Activated CD4-positive, alpha-beta T cell treated with anti-CD3 and anti-CD28 coated beads, Interleukin-2, amount 50 U/mL, for 48 hours (primary cell): ENCODE measurements at regions not wholly inside any gene's neighbourhood (a gene's known extent, or its start where the extent isn't known, plus 50 kb on each side); places are given as distances from the start of the nearest gene placed in this dataset.
"Not testable (repeated sequence)": the region's sequence is repeated elsewhere in the genome, so short reads cannot be mapped to it uniquely, and the experiment has no call there.

ENCODE experiments used
- DNase-seq, 2 experiments: peaks; one replicate each; pipeline ENCODE4 v3.0.0-alpha.2; 2020

DNA sequence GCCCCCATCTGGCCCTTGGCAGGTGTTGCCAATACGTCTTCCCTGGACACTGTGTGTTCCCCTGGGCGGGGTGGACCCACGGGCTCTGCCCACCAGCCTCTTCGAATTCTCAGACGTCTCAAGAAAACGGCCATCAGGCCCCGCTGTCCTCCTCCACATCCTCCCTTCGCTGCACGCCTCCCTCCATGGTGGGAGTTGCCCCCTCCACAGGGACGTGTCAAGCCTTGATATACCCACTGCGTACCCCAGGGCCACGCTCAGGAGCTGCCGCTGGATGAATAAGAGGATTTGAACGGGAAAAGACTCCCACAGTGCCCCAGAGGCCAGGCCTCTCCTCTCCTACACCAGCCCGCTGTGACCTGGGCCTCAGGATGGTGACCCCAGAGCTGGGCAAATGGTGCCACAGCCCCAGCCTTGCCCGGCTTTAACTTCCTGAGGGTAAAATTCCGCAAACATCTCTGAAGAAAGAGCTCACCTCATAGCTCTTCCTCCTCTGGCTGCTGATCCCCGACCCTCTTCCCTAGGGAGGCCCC lies 399.3 kb upstream of the MYT1L start:
- no peak for DNase-seq

DNA sequence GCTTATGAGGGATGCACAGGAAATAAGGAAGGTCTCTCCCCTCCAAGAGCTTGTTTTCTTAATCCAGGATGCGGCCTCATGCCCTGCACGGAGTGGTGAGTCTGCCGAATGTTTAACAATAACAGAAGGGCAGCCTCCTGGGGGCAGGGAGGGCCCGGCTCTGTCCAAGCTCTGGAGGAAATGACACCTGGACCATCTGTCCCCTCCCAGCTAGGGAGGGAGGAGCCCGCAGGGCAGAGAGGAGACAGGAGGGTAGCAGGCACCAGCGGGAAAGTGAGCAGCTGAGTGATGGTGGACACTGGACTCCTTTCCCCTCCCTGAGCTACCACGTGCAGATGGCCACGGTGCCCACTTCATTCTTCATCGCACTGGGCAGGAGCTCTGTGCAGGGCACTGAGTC lies 398.2 kb upstream of the MYT1L start:
- no peak for DNase-seq

DNA sequence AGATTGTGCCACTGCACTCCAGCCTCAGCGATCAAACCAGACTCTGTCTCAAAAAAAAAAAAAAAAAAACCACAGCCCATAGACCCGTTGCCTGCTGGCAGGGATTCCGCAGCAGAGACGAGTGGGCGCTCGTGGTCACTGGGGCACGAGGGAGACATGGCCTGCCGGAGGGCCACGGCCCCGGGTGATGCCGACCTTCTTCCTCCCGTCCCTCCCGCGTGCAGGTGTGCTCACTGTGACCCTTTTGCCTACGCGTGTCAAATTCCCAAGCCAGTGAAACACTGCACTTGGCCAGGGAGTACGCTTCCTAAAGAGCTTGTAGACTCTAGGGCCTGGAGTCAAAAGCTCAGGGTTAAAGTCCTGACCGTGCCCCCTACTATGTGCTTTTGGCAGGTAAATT lies 397.6 kb upstream of the MYT1L start:
- DNase-seq, result no peak

DNA sequence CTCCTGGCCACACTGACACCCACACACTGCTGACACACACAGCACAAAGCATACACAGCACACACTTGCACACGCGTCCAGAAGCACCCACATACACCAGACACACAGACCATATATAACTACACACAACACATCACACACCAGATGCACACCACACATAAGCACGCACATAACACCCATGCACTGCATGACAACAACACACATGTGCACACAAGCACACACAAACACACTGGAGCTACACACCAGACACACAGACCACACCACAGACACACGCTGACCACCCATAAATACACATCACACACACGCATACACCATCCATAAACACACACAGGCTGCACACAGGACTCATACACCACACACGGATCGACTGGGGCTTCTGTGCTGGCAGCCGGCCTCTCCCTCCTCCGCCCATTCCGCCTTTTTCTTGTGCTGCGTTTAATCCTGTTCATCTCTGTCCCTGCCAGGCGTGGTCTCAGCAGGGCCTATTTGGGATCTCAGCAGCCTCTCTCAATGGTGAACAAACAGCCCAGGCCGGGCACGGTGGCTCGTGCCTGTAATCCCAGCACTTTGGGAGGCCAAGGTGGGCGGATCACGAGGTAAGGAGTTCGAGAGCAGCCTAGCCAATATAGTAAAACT lies 396.9 kb upstream of the MYT1L start:
- DNase-seq, result no peak

DNA sequence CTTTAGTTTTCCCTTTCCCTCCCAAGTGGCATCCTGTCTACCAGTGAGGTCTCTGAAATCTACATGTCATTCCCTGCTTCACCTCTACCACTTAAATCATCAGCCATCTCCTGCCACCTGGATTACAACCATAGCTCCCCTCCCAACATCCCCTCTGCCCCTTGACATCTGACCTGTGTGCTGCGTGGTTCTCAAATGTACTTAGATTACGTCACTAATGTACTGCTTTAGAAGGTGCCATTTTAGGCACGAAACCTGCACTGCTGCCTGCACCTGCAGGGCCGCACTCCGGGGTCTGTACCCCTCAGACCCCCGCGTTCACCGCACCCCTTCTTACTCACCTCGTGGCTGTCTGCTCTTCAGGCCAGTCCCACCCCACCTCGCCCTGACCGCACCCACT lies 395.1 kb upstream of the MYT1L start:
- DNase-seq, result no peak

DNA sequence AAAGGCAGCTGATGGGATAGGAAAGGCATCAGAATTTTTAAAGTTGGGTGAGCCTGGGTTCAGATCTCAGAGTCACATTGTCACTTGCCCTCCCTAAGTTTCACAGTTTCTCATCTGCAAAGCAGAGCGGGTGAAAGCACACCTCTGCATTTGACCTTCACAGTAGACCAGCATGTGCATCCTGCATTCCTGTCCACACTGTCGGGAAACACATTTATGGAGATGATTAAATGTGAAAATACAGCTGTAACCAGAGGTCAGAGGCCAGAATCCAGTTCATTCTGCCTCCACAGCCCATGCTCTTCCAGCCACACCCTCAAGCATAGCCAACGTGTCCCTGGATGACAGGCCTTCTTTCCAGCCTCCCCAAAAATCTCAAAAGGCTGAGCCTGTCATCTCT lies 392.0 kb upstream of the MYT1L start:
- DNase-seq, result no peak

DNA sequence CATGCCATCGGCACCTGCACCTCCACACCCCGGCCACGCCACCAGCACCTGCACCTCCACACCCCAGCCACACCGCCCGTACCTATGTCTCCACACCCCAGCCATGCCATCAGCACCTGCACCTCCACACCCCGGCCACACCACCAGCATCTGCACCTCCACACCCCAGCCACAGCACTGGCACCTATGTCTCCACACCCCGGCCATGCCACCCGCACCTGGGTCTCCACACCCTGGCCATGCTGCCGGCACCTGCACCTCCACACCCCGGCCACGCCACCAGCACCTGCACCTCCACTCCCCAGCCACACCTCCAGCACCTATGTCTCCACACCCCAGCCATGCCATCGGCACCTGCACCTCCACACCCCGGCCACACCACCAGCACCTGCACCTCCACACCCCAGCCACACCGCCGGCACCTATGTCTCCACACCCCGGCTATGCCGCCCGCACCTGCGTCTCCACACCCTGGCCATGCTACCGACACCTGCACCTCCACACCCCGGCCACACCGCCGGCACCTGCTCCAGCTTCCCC lies 390.3 kb upstream of the MYT1L start:
- no peak for DNase-seq

DNA sequence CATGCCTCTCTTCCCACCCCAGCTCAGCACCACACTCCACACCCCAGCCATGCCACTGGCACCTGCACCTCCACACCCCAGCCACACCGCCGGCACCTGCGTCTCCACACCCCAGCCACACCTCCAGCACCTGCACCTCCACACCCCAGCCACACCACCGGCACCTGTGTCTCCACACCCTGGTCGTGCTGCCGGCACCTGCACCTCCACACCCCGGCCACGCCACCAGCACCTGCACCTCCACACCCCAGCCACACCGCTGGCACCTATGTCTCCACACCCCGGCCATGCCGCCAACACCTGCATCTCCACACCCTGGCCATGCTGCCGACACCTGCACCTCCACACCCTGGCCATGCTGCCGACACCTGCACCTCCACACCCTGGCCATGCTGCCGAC lies 389.7 kb upstream of the MYT1L start:
- not testable (repeated sequence) for DNase-seq

DNA sequence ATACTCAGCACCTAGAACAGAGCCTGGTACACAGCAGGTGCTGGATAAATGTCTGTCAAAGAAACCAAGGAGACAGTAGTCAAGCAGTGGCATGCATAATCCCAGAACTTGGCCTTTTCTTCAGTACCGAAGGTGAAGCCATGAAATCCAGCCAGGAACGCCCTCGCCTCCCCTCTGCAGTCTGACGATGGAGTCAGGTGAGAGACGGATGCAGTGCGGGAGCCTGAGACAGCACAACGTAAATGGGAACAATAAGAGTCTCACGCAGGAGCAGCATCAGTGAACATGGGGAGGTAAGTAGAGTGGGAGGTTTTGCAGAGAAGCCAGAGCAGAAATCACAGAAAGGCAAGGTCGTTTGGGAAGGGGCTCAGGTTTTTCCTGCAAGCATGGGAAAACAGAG lies 389.3 kb upstream of the MYT1L start:
- DNase-seq, result no peak

DNA sequence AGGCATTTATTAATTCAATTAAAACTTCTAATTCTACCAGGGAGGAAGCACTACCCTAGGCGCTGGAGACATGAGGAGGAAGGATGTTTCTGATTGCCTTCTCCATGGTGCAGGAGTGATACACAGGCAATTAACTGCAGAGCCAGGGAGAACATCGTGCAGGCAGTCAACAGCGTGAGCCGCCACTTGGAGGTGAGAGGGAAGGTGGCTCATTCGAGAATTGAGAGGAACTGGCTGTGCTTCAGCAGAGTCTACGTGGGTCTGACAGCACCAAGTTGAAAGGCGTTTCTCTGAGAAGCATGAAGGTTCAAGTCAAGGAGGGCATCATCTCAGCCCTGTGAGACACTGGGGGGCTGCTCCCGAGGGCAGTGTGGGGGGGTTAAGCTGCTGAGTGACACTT lies 388.7 kb upstream of the MYT1L start:
- DNase-seq, result no peak

DNA sequence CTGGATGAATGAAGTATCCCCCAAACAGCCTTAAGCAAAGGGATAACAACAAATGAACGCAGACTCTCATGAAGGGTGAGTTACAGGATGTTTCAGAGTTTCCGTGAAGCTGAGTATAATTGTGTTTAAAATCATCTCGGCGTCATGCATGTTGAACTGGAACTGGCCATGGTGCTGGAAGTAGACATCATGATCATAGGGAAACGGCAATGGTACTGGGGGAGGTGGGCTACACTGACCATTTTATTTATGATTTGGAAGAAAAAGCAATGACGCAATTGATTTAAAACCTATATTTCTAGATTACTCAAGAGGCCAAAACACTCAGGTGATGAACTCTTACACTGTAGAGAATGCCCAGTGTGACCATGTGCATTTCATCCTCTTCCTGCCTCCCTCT lies 387.9 kb upstream of the MYT1L start:
- DNase-seq, result no peak

DNA sequence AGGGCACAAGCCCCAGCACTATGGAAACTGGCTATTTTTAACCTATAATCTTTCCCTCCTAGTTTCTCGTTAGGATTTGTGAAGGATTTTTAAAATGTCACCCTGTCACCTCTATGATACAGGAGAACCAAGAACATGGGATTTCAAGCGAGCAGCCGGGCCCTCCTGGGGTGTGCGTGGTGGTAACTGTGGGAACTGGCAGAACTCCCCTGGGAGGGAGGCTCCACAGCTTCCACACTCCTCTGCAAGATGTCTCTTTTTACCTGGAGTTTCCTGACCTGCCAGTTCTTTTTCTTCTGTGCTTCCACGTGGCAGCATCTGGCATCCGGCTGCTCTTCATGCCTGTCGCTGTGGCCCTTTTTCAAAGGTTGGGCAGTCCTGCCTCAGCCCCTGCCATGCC lies 386.3 kb upstream of the MYT1L start:
- DNase-seq, result no peak

DNA sequence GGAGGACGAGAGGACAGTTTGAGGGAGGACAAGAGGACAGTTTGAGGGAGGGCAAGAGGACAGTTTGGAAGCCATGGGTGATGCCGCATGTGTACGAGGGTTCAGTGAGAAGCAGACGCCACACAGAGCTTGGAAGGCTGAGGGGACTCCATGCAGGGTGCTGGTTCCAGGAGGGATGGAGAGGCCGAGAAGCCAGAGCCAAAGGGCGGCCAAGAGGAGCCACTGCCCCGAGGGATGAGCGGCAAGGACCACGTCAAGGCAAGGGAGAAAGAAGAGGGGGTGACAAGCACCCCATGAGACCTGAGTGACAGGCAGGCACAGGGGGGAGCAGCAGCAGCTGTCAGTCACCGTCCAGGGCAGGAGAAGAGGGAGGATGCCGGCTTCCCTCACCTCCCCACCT lies 385.7 kb upstream of the MYT1L start:
- DNase-seq, result no peak

DNA sequence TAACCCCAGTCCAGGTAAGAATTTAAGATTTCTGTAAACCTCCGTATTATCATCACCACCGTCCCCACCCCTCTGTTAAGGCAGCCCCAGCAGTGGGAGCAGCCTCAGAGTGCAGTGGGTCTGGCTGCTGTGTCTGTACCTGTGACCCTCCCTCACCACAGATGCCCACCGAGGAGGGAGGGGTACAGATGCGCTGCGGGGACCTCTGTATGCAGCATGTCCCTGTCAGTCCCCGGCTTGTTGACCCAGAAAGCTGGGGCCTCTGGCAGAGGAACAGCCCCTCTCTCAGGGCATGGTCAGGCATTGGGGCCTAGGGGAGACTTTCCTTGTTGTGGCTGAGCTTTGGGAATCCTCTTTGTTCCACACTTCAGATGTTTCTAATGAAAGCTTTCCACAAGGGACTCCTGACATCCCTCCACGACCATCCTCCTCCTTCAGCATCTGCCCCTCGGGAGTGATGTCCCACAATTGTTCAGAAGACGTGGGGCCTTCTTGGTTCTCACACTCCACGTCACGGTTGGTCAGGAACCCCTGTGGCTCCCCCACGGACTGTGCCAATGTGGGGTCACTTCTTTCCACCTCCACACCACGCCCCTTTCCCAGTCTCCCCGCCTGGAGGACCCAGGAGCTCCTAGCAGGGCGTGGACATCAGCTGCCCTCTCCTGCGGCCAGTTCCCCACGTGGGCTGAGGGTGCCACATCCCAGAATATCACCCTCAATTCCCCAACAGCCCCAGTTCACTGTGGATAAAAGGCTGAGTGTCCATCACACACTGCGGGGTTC lies 384.2 kb upstream of the MYT1L start:
- DNase-seq, result no peak

DNA sequence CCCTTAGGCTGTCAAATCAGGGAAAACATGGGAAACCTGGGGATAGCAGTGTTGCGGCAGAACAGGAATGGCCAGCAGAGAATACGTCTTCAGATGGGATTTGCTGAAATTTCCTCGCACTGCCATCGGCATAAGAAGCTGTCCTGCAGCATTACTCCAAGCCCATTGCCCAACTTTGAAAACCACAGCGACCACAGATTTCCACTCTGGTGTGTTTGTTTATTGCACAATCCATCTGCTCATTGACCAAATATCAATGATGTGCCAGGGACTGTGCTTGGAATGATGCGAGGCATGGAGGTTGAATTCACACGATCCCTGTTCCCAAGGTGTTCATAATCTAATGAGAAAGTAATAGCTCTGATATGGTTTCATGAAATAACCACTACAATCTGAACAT lies 383.3 kb upstream of the MYT1L start:
- DNase-seq, result no peak

DNA sequence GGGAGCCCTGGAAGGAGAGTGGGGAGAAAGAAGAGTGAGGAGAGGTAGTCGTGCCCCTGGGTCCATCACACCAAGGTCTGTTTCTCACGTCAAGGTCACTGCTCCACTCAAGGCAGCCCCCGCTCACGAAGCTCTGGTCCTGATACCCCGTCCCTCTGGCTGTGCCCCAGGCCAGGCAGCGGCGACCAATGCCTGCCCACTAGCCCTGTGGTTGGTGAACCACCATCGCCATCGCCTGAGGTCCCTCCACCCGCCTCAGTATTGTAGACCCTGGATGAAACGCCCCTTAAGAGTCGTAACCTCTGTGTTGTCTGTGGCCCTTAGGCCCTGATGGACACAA lies 378.3 kb upstream of the MYT1L start:
- DNase-seq, result no peak

DNA sequence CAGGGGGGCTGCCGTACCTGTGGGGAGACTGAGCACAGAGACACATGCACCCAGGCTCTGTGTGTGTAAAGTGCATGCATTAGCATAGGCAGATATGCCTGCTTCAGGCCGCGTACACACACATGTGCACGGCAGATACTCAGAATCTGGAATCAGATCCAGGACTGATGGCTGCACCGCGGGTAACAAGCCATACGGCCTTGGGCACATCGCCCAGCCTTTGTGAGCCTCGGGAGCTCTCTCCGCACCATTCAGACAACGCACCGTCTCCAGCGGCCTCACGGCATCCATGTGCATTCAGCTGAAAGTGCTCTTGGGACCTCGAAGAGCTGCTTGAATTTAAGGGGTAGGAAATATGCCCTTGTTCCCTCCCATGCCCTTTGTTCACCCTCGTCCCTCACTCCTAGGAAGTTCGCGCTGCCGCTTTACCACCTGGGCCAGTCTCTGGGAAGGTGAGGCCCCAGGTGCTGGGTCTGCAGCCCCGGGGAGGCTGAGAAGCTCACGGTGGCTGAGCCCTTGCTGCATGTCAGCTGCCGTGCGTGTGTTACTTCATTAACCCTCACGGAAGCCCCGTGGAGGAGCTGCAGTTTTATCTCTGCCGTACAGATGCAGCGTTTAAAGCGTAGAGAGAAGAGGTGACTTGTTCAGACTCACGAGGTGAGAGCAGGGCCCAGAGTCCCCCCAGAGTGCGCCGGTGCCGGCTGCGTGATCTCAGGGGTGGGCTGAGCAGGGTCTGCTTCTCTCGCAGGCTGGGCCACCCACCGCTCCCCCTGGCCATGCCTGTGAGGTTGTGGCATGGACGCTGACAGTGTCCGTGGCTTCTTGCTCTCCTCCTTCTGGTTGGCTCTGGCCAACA lies 377.7 kb upstream of the MYT1L start:
- DNase-seq, result no peak

DNA sequence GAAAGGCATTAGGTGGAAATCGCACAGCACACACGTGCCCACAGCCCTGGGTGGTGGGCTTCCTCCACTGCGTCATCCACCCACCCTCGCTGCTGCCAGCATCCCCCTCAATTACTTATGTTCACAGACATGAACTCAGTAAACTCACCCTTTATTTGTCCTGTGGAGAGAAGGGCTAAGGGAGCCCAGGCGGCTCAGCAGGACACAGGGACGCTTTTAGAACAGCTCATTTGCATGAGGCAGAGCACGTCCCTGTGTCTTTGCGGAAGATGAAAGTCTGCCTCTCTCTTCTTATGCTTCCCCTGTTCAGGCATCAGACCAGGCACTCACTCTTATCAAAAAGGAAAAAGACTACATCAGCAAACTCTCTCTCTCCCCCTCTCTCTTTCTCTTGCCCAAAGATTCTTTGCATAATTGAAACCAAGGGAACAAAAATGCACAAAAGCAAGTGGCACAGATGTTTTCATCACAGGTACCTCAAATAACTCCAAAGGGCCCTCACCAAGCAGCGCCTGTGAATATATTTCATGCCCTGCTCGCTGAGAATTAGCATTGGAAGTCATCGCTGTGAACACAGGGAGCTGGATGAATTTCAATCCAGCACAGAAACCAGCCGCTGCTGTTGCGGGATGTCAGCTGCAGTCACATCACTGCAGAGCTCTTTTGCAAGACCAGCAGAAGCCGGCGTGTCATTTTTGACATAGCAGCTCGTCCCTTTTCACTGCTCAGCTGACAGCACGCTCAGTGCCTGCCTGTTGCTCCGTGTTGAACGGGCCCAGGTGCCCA lies 376.3 kb upstream of the MYT1L start:
- DNase-seq, result no peak

DNA sequence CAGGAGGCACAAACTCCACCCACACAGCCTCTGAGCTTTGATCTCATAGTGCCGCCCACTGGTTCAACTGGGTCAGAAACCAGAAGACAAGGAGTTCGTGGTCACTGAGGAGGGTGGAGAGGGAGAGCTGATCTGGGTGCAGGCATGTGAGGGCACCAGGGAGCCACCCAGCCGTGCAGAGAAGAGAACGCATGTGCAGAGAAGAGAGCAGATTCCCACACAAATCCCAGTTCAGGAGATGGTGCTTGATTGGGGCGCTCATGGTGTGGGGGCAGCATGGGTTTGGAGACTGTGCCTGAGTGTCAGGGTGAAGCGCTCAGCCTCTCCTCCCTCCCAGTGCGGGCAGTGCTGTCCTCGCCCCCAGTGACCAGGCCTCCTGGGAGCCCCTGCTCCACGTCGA lies 375.2 kb upstream of the MYT1L start:
- no peak for DNase-seq

DNA sequence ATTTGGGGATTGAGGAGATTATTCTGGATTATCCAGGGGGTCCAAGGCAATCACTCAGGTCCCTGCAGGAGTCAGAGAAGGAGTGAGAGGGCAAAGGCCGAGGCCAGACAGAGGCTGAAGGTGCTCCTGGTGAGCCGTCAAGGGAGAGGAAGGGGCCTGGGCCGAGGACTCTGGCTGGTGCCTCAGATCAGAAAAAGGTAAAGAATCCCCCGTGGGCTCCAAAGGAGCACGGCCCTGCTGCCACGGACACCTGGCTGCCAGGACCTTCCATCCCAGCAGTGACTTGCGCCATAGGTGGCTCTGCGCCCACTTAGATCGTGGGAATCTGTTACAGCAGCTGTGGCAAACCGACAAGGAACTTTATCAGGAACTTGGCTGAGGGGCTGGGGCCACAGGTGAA lies 374.8 kb upstream of the MYT1L start:
- no peak for DNase-seq

DNA sequence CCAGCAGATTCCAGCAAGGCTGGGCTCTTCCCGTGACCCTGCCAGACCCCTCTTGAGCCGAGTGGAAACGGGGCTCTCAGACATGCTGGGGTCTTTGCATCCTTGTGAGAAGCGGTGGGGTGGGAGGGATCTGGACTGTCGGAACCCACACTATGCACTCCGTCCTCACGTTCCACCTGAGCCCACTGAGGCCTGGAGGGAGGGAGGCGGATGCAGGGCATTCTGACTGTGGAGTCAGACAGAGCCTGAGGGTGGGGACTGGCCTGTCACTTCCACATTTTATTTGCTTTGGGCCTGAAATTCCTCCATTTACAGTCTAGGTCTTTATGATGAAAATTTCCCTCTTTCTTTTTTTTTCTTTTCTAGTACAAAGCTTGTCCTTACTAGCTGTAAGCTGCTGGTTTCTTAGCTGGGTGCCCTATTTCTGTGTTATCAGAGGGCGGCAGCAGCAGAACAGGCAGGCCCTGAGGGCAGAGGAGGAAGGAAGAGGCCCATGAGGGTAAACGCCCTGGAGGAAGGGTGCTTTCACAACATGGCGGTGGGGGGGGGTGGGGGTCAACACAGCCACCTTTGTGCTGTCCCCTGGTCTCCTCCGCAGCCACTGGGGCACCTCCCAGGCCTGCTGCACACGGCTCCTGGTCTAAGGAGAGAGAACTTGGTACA lies 373.5 kb upstream of the MYT1L start:
- DNase-seq, result no peak

DNA sequence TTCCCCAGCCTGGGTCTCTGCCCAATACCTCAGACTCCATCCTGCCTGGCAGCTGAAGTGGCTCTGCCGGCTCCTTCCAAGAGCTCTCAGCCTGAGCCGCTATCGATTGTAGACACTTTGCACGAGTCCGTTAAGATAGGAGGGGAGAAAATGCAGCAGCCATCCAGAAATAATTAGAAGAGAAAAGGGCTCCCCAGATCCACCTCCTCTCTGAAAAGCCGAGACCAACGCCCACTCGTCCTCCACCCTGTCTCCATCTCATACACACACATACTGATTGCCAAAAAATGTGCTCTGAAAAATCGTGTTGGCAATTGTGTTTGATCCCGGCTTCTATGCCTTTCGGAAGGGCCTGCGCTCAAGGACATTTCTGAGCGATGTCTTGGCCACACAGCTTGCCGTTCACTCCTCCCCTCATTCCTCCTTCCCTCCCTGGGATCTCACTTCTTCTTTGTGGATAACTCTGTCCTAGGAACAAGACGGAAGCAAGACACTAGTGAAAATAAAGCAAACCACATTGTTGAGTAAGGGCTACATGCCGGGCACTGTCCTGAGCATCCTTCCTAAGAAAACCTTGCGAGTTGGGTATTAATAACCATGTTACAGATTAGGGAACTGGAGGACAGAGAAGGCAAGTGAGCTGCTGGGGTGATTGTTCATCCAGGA lies 372.8 kb upstream of the MYT1L start:
- no peak for DNase-seq
